ENCODE measurements at regions not wholly inside any gene's neighbourhood (a gene's known extent, or its start where the extent isn't known, plus 50 kb on each side); places are given as distances from the start of the nearest gene placed in this dataset.
"Not testable (repeated sequence)": the region's sequence is repeated elsewhere in the genome, so short reads cannot be mapped to it uniquely, and the experiment has no call there.

- DNase-seq (ENCODE audit: low read depth, low spot score), result no peak
Observed at GRCh38 chr7:67301667-67302066, 305.0 kb downstream of the TYW1 start.

GRCh38 chr7:67302113-67303039 is 305.7 kb downstream of the TYW1 start:
- DNase-seq (ENCODE audit: low read depth, low spot score), result peak; percentile 97

- DNase-seq (ENCODE audit: low read depth, low spot score), result not testable (repeated sequence)
Observed at GRCh38 chr7:67304846-67305245, 308.2 kb downstream of the TYW1 start.

- DNase-seq (ENCODE audit: low read depth, low spot score), result no peak
Observed at GRCh38 chr7:67306331-67306730, 309.7 kb downstream of the TYW1 start.

- no peak for DNase-seq (ENCODE audit: low read depth, low spot score)
Observed at GRCh38 chr7:67309764-67310549, 313.3 kb downstream of the TYW1 start.

- no peak for DNase-seq (ENCODE audit: low read depth, low spot score)
Observed at GRCh38 chr7:67311901-67312300, 315.3 kb downstream of the TYW1 start.

- DNase-seq (ENCODE audit: low read depth, low spot score), result no peak
Observed at GRCh38 chr7:67313213-67313612, 316.6 kb downstream of the TYW1 start.

- not testable (repeated sequence) for DNase-seq (ENCODE audit: low read depth, low spot score)
Observed at GRCh38 chr7:67316902-67317301, 320.3 kb downstream of the TYW1 start.

GRCh38 chr7:67328257-67328656 is 331.6 kb downstream of the TYW1 start:
- not testable (repeated sequence) for DNase-seq (ENCODE audit: low read depth, low spot score)

- DNase-seq (ENCODE audit: low read depth, low spot score), result not testable (repeated sequence)
Observed at GRCh38 chr7:67335165-67335564, 338.5 kb downstream of the TYW1 start.

- not testable (repeated sequence) for DNase-seq (ENCODE audit: low read depth, low spot score)
Observed at GRCh38 chr7:67335663-67336062, 339.0 kb downstream of the TYW1 start.

GRCh38 chr7:67338545-67338944 is 341.9 kb downstream of the TYW1 start:
- not testable (repeated sequence) for DNase-seq (ENCODE audit: low read depth, low spot score)

- DNase-seq (ENCODE audit: low read depth, low spot score), result no peak
Observed at GRCh38 chr7:67341153-67341768, 344.6 kb downstream of the TYW1 start.

- DNase-seq (ENCODE audit: low read depth, low spot score), result no peak
Observed at GRCh38 chr7:67343114-67343513, 346.5 kb downstream of the TYW1 start.

GRCh38 chr7:67343572-67343971 is 346.9 kb downstream of the TYW1 start:
- no peak for DNase-seq (ENCODE audit: low read depth, low spot score)

GRCh38 chr7:67344481-67345193 is 348.0 kb downstream of the TYW1 start:
- DNase-seq (ENCODE audit: low read depth, low spot score), result no peak

GRCh38 chr7:67346126-67346525 is 349.5 kb downstream of the TYW1 start:
- DNase-seq (ENCODE audit: low read depth, low spot score), result no peak

GRCh38 chr7:67346876-67347275 is 350.2 kb downstream of the TYW1 start:
- DNase-seq (ENCODE audit: low read depth, low spot score), result no peak

GRCh38 chr7:67348171-67348570 is 351.5 kb downstream of the TYW1 start:
- DNase-seq (ENCODE audit: low read depth, low spot score), result no peak

GRCh38 chr7:67357653-67358052 is 361.0 kb downstream of the TYW1 start:
- not testable (repeated sequence) for DNase-seq (ENCODE audit: low read depth, low spot score)

GRCh38 chr7:67358316-67358715 is 361.7 kb downstream of the TYW1 start:
- not testable (repeated sequence) for DNase-seq (ENCODE audit: low read depth, low spot score)
